GM19023 (cell line): ENCODE measurements at regions not wholly inside any gene's neighbourhood (a gene's known extent, or its start where the extent isn't known, plus 50 kb on each side); places are given as distances from the start of the nearest gene placed in this dataset.

Experiments used
- ATAC-seq: cut with Tn5 transposase; IDR thresholded peaks from one replicate; pipeline ENCODE4 v1.9.1; 2021; ENCODE audit warnings: mild to moderate bottlenecking, moderate library complexity; ENCODE audit not compliant: unreplicated experiment

GRCh38 chr3:80244390-80244789, 476.6 kb upstream of the ROBO1 start:
- ATAC-seq: no peak

- no peak for ATAC-seq
Measured at GRCh38 chr3:80241791-80242190, 474.0 kb upstream of the ROBO1 start.

GRCh38 chr3:80239301-80239700, 471.5 kb upstream of the ROBO1 start:
- no peak for ATAC-seq

- no peak for ATAC-seq
Measured at GRCh38 chr3:80238606-80239005, 470.8 kb upstream of the ROBO1 start.

GRCh38 chr3:80238152-80238551, 470.4 kb upstream of the ROBO1 start:
- ATAC-seq: no peak

GRCh38 chr3:80234706-80235105, 466.9 kb upstream of the ROBO1 start:
- ATAC-seq: no peak

GRCh38 chr3:80233576-80233975, 465.8 kb upstream of the ROBO1 start:
- ATAC-seq: no peak

GRCh38 chr3:80232760-80233159, 465.0 kb upstream of the ROBO1 start:
- ATAC-seq: no peak

- ATAC-seq: no peak
Measured at GRCh38 chr3:80230962-80231361, 463.2 kb upstream of the ROBO1 start.

GRCh38 chr3:80227216-80227615, 459.4 kb upstream of the ROBO1 start:
- no peak for ATAC-seq

GRCh38 chr3:80215191-80215590, 447.4 kb upstream of the ROBO1 start:
- ATAC-seq: no peak

- no peak for ATAC-seq
Measured at GRCh38 chr3:80213086-80213485, 445.3 kb upstream of the ROBO1 start.

- ATAC-seq: no peak
Measured at GRCh38 chr3:80192936-80193335, 425.1 kb upstream of the ROBO1 start.

- ATAC-seq: no peak
Measured at GRCh38 chr3:80190051-80190450, 422.3 kb upstream of the ROBO1 start.

- ATAC-seq: no peak
Measured at GRCh38 chr3:80187981-80188380, 420.2 kb upstream of the ROBO1 start.

- no peak for ATAC-seq
Measured at GRCh38 chr3:80159990-80160506, 392.2 kb upstream of the ROBO1 start.

GRCh38 chr3:80158332-80158731, 390.5 kb upstream of the ROBO1 start:
- no peak for ATAC-seq

GRCh38 chr3:80157546-80157945, 389.7 kb upstream of the ROBO1 start:
- no peak for ATAC-seq

GRCh38 chr3:80152692-80153091, 384.9 kb upstream of the ROBO1 start:
- ATAC-seq: no peak

- no peak for ATAC-seq
Measured at GRCh38 chr3:80142714-80143113, 374.9 kb upstream of the ROBO1 start.

GRCh38 chr3:80141557-80141956, 373.8 kb upstream of the ROBO1 start:
- ATAC-seq: no peak

GRCh38 chr3:80116281-80116680, 348.5 kb upstream of the ROBO1 start:
- no peak for ATAC-seq

- ATAC-seq: no peak
Measured at GRCh38 chr3:80114694-80115093, 346.9 kb upstream of the ROBO1 start.

- no peak for ATAC-seq
Measured at GRCh38 chr3:80113331-80113730, 345.5 kb upstream of the ROBO1 start.
